ENCODE measurements at regions not wholly inside any gene's neighbourhood (a gene's known extent, or its start where the extent isn't known, plus 50 kb on each side); places are given as distances from the start of the nearest gene placed in this dataset.

- no peak overlapping the region for H3K27ac ChIP-seq
- H3K4me3 ChIP-seq, result no peak overlapping the region
- no peak for DNase-seq (ENCODE audit: low spot score)
- TF ChIP-seq CTCF (IDR thresholded peaks at IDR 0.05), result no peak
Measured at GRCh38 chr10:120984221-120984620, 133.1 kb downstream of the WDR11 start.

GRCh38 chr10:120987359-120987758 lies 136.2 kb downstream of the WDR11 start:
- DNase-seq (ENCODE audit: low spot score), result no peak
- Histone ChIP-seq H3K27ac (no peak overlapping the region), H3K4me3 (no peak overlapping the region)
- TF ChIP-seq CTCF (IDR thresholded peaks at IDR 0.05), result no peak

GRCh38 chr10:120988751-120989150 lies 137.6 kb downstream of the WDR11 start:
- no peak for TF ChIP-seq CTCF (IDR thresholded peaks at IDR 0.05)
- no peak overlapping the region for H3K27ac ChIP-seq
- H3K4me3 ChIP-seq, result no peak overlapping the region
- DNase-seq (ENCODE audit: low spot score), result no peak

GRCh38 chr10:120989279-120989678 lies 138.1 kb downstream of the WDR11 start:
- Histone ChIP-seq H3K27ac (no peak overlapping the region), H3K4me3 (no peak overlapping the region)
- no peak for TF ChIP-seq CTCF (IDR thresholded peaks at IDR 0.05)
- no peak for DNase-seq (ENCODE audit: low spot score)

- H3K4me3 ChIP-seq, result no peak overlapping the region
- H3K27ac ChIP-seq, result no peak overlapping the region
- no peak for TF ChIP-seq CTCF (IDR thresholded peaks at IDR 0.05)
- no peak for DNase-seq (ENCODE audit: low spot score)
Measured at GRCh38 chr10:120989996-120990598, 138.9 kb downstream of the WDR11 start.

- H3K4me3 ChIP-seq, result no peak overlapping the region
- no peak for TF ChIP-seq CTCF (IDR thresholded peaks at IDR 0.05)
- DNase-seq (ENCODE audit: low spot score), result no peak
Measured at GRCh38 chr10:120990831-120991230, 139.7 kb downstream of the WDR11 start.

GRCh38 chr10:120993089-120993488 lies 141.9 kb downstream of the WDR11 start:
- DNase-seq (ENCODE audit: low spot score), result no peak
- H3K27ac ChIP-seq, result no peak overlapping the region
- TF ChIP-seq CTCF (IDR thresholded peaks at IDR 0.05), result no peak
- H3K4me3 ChIP-seq, result no peak overlapping the region

More at GRCh38 chr10:120990831-120991230, 139.7 kb downstream of the WDR11 start:
- H3K27ac ChIP-seq, result no peak overlapping the region
